ENCODE measurements at regions not wholly inside any gene's neighbourhood (a gene's known extent, or its start where the extent isn't known, plus 50 kb on each side); places are given as distances from the start of the nearest gene placed in this dataset.

DNA sequence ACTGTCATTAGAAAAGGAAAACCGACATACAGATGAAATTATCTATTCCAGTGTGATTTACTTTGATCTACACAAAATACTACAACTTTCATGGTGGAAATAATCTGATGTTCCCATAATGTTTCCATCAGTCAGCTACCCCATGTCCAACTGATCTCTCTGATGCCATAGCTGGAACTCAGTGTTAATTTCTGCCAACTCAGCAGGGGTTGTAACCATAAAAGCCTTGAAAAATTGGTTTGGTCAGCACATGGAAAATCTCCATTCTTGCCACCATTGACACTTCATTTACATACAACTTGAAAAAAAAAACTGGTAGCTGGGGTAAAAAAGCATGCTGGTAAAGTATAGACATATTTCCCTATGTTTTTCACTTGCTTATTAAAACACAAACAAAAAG lies 1463.7 kb downstream of the OTOL1 start:
- Histone ChIP-seq H3K79me2 (ENCODE audit: low read depth) (no peaks in the 10 kb centered on the region), H3K4me3 (no peak overlapping the region), H3K27me3 (no peaks in the 10 kb centered on the region), H2AFZ (replicated peaks) (no peak overlapping the region), H3K9me3 (ENCODE audit: low read depth) (no peaks in the 10 kb centered on the region), H3K4me2 (no peak overlapping the region), H3K36me3 (no peaks in the 10 kb centered on the region), H4K20me1 (ENCODE audit: low read depth) (no peaks in the 10 kb centered on the region), H3F3A (ENCODE audit: low read depth) (no peaks in the 10 kb centered on the region), H3K4me1 (no peaks in the 10 kb centered on the region), H3K9ac (no peak overlapping the region), H3K27ac (no peak overlapping the region)
- Mint-ChIP-seq H3K9me3 (peaks cover 8% of the 10 kb centered on the region), H3K4me1 (no peaks in the 10 kb centered on the region), H3K27me3 (ENCODE audit: insufficient read depth, low read depth) (no peaks in the 10 kb centered on the region), H3K27ac (no peak overlapping the region), H3K4me3 (no peak overlapping the region), H3K36me3 (no peaks in the 10 kb centered on the region)
- TF ChIP-seq, protein P1, sequence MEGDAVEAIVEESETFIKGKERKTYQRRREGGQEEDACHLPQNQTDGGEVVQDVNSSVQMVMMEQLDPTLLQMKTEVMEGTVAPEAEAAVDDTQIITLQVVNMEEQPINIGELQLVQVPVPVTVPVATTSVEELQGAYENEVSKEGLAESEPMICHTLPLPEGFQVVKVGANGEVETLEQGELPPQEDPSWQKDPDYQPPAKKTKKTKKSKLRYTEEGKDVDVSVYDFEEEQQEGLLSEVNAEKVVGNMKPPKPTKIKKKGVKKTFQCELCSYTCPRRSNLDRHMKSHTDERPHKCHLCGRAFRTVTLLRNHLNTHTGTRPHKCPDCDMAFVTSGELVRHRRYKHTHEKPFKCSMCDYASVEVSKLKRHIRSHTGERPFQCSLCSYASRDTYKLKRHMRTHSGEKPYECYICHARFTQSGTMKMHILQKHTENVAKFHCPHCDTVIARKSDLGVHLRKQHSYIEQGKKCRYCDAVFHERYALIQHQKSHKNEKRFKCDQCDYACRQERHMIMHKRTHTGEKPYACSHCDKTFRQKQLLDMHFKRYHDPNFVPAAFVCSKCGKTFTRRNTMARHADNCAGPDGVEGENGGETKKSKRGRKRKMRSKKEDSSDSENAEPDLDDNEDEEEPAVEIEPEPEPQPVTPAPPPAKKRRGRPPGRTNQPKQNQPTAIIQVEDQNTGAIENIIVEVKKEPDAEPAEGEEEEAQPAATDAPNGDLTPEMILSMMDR (IDR thresholded peaks at IDR 0.05): no peak
- no peak for TF ChIP-seq EZH2 (IDR thresholded peaks at IDR 0.05)
- no peak for TF ChIP-seq EZH2phosphoT487 (IDR thresholded peaks at IDR 0.05)
- no peak for DNase-seq (ENCODE audit: low spot score)

DNA sequence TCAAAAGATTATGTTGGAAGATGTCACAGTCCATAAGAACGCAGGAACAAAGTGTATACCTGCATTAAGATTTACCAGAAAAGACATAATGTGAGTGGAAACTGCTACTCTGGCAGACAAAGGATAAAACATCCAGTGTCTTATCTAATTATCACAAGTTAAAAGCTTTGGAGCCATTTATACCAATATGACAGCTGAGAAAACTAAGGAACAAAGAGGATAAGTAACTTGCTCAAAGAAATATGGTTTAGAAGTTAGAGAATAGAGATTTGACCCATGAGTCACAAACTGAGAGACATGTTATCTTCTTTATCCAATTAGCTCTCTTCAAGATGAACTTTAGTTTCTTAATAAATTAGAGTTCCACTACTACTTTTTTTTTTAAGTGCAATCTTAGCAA lies 1473.7 kb downstream of the OTOL1 start:
- H3K4me3 ChIP-seq: no peak overlapping the region
- no peak overlapping the region for H2AFZ ChIP-seq (replicated peaks)
- no peak overlapping the region for H3K9ac ChIP-seq
- H3K36me3 ChIP-seq: no peaks in the 10 kb centered on the region
- no peak overlapping the region for H3K27ac Mint-ChIP-seq
- H3K4me3 Mint-ChIP-seq: no peak overlapping the region
- H3K9me3 Mint-ChIP-seq: peaks cover 5% of the 10 kb centered on the region
- no peaks in the 10 kb centered on the region for H3K4me1 ChIP-seq
- H3K9me3 ChIP-seq (ENCODE audit: low read depth): no peaks in the 10 kb centered on the region
- TF ChIP-seq, protein P1 (IDR thresholded peaks at IDR 0.05): no peak
- TF ChIP-seq EZH2 (IDR thresholded peaks at IDR 0.05): no peak
- no peak for TF ChIP-seq EZH2phosphoT487 (IDR thresholded peaks at IDR 0.05)
- no peaks in the 10 kb centered on the region for H4K20me1 ChIP-seq (ENCODE audit: low read depth)
- DNase-seq (ENCODE audit: low spot score): no peak
- no peaks in the 10 kb centered on the region for H3K79me2 ChIP-seq (ENCODE audit: low read depth)
- no peak overlapping the region for H3K27ac ChIP-seq
- H3K4me2 ChIP-seq: no peak overlapping the region
- no peaks in the 10 kb centered on the region for H3K4me1 Mint-ChIP-seq
- H3K27me3 Mint-ChIP-seq (ENCODE audit: insufficient read depth, low read depth): no peaks in the 10 kb centered on the region
- no peaks in the 10 kb centered on the region for H3K27me3 ChIP-seq
- H3F3A ChIP-seq (ENCODE audit: low read depth): no peaks in the 10 kb centered on the region
- H3K36me3 Mint-ChIP-seq: no peaks in the 10 kb centered on the region

DNA sequence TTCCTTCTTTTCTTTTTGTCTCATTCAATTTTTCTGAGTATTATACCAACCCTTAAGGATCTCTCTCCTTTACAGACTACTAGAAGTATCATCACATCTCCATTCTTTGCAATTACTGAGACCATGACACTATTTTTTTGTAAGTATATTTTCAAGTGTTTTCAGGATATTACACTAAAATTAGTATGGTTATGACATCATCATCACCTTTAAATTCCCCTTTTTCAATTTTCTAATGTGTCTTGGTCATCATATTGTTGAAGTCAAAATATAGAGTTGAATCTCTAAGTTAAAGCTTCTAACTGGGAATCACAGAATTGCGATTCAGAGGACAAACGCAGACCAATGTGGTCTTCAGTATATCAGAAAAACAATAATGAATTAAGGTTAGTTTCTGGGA lies 1475.1 kb downstream of the OTOL1 start:
- Mint-ChIP-seq H3K4me3 (no peak overlapping the region), H3K9me3 (peaks cover 3% of the 10 kb centered on the region), H3K27ac (no peak overlapping the region), H3K36me3 (no peaks in the 10 kb centered on the region), H3K4me1 (no peaks in the 10 kb centered on the region), H3K27me3 (ENCODE audit: insufficient read depth, low read depth) (no peaks in the 10 kb centered on the region)
- Histone ChIP-seq H3K27me3 (no peaks in the 10 kb centered on the region), H4K20me1 (ENCODE audit: low read depth) (no peaks in the 10 kb centered on the region), H3K4me2 (no peak overlapping the region), H3K79me2 (ENCODE audit: low read depth) (no peaks in the 10 kb centered on the region), H3K27ac (no peak overlapping the region), H3K9ac (no peak overlapping the region), H3K4me1 (no peaks in the 10 kb centered on the region), H2AFZ (replicated peaks) (no peak overlapping the region), H3K36me3 (no peaks in the 10 kb centered on the region), H3K9me3 (ENCODE audit: low read depth) (no peaks in the 10 kb centered on the region), H3K4me3 (no peak overlapping the region), H3F3A (ENCODE audit: low read depth) (no peaks in the 10 kb centered on the region)
- DNase-seq (ENCODE audit: low spot score): no peak
- TF ChIP-seq, protein P1 (IDR thresholded peaks at IDR 0.05): no peak
